Left renal cortex interstitium (tissue), 4 donors: ENCODE measurements at regions not wholly inside any gene's neighbourhood (a gene's known extent, or its start where the extent isn't known, plus 50 kb on each side); places are given as distances from the start of the nearest gene placed in this dataset.

Experiments used
- DNase-seq, 4 donors: peaks; one replicate each; pipeline ENCODE4 v3.0.0-alpha.2; 2013; ENCODE audit warnings: low read depth in 4 of 4, low spot score in 2 of 4, missing footprints in 1 of 4

DNA sequence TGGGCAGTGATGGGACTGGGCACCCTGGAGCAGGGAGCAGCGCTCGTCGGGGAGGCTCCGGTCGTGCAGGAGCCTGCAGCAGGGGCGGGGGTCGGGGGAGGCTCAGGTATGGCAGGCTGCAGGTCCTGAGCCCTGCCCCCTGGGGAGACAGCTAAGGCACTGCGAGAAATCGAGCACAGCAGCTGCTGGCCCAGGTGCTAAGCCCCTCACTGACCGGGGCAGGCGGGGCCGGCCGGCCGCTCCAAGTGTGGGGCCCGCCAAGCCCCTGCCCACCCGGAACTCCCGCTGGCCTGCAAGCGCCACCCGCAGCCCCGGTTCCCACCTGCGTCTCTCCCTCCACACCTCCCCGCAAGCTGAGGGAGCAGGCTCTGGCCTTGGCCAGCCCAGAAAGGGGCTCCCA is 326.8 kb upstream of the TMTC1 start:
- no peak for DNase-seq

- DNase-seq: no peak
Measured at GRCh38 chr12:30108666-30109065, 324.9 kb upstream of the TMTC1 start.

- DNase-seq: no peak
Measured at GRCh38 chr12:30106204-30106965, 322.6 kb upstream of the TMTC1 start.

GRCh38 chr12:30105505-30105904 is 321.8 kb upstream of the TMTC1 start:
- DNase-seq: no peak

- no peak for DNase-seq
Measured at GRCh38 chr12:30104971-30105370, 321.2 kb upstream of the TMTC1 start.

DNA sequence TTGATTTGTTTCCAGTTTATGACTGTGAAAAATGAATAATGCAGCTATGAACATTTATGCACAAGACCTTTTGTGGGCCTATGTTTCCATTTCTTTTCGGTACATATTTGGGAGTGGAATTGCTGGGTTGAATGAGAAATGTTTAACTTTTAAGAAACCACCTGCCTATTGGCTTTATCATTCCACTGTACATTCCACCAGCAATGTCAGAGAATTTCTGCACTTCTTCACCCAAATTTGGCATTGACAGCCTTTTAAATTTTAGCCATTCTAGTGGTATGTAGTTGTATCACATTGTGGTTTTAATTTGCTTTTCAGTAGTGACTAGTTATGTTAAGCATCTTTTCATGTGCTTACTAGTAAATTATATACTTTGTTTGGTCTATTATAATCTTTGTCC is 317.0 kb upstream of the TMTC1 start:
- DNase-seq: no peak

DNA sequence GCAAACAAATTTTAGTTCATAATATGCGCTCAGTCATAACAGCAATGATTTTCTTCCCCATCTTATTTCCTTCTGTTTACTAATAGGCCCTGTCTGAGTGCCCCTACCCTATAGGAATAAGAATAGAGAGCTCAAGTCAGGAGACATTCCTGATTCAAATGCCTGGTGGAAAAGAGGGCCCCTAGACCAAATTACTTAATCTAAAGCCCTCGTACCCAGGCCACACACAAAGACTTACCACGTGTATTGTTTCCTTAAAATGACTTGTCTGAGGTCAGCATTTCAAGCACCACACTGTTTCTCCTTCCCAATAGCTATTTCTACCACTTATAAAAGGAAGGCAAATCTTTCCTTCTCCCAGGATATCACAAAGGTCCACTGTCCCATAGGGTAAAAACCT is 314.9 kb upstream of the TMTC1 start:
- no peak for DNase-seq

- DNase-seq: no peak
Measured at GRCh38 chr12:30095511-30095910, 311.8 kb upstream of the TMTC1 start.

- DNase-seq: no peak
Measured at GRCh38 chr12:30092983-30093617, 309.4 kb upstream of the TMTC1 start.

- no peak for DNase-seq
Measured at GRCh38 chr12:30090258-30090657, 306.5 kb upstream of the TMTC1 start.

DNA sequence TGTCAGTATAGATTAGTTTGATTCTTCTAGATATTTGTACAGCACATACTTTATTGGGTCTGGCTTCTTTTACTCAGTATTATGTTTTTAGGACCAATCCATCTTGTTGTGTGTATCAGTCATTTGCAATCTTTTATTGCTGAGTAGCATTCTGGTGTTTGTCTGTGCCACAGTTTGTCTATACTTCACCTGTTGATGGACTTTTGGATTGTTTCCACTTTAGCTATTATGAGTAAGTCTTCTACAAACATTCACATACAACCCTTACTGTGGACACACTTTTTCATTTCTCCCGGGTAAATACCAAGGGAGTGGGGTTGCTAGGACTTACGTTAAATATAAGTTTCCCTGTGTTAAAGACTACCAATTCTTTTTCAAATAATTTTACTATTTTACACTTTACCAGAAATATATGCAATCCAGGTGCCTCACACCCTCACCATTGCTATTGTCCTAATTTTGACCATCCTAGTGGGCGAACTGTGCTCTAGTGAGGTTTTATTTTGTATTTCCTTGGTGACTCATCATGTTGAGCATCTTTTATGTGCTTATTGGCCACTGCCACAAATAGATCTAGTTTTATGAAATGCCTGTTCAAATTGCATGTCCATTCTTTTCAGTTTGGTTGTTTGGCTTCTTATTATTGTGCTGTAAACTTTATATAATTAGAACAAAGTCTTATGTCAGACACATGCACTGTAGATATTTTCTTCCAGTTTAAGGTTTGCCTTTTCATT is 304.7 kb upstream of the TMTC1 start:
- no peak for DNase-seq

- DNase-seq: no peak
Measured at GRCh38 chr12:30082381-30082780, 298.6 kb upstream of the TMTC1 start.

GRCh38 chr12:30074916-30075315 is 291.2 kb upstream of the TMTC1 start:
- no peak for DNase-seq

DNA sequence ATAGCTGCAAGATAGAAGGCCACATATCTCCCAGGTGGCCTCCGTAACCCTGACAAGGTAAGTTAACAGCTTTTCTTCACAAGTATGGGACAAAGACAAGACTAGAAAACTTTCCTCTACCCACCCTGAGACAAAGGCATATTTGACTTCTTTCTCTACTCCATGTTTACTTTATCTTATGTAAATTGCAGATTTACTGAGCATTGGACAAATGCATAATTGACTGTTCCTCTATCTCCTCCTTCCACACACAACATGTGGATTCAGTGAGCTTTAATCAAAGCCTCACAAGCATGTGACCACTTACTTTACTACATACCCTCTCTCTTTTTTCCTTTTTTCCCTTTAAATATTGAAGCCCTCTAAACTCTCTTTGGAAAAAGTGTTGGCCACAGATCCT is 289.1 kb upstream of the TMTC1 start:
- no peak for DNase-seq

DNA sequence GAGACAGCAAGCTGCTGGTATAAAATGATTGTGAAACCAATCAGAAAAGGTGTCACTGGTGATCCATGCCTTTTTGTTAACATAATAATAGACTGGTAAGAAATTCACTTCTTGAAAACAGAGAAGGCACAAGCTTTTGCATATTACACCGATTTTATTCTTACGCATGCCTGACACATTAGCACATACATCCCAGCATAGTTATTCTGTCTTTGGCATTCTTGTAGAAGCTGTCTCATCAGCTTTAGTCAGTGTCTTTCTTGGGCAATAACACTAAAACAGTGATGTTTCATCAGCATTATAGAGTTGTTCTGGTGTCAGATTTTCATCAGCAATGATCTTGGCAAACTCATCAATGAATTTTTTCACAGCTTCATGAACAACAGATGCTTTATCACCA is 283.4 kb upstream of the TMTC1 start:
- DNase-seq: no peak

- DNase-seq: no peak
Measured at GRCh38 chr12:30064906-30065305, 281.2 kb upstream of the TMTC1 start.

DNA sequence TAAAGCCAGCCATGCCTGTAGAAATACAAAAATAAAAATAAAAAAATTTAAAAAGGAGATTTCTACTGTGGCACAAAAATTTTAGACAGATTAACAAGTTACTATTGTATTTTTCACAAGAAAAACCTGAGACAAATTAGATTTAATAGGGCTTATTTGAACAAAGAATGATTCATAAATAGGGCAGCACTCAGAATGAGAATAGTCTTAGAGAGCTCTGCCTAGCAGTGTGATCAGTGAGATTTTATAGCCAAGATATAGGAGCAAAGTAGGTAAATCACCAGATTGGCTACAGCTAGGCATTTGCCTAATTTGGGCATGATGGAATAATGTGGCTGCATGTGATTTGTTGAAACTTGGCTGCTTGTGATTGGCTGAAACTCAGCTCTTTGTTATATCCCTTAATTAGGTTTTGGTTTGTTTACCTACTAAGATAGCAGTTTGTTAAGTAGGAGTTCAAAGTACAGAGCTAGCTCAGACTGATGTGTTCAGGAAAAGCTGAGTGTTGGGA is 279.7 kb upstream of the TMTC1 start:
- no peak for DNase-seq

DNA sequence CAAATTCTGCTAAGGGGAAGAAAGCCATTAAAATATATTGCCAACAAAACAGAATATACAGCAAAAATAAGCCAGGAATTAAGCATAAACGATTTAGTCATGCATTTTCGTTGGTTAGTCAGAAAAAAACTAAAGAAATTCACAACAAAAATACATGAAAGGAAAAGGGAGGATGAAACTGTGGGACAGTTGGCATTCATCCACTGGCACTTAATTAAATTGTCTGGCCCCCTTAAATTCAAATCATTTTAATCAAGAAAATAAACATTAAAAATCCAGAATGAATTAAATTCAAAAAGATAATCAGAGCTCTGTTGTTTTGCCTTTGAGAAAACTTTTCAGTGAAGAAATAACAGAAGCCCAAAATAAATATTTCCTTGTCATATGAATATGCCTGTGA is 264.6 kb upstream of the TMTC1 start:
- DNase-seq: no peak

- no peak for DNase-seq
Measured at GRCh38 chr12:30047516-30048254, 263.9 kb upstream of the TMTC1 start.

GRCh38 chr12:30046376-30046775 is 262.6 kb upstream of the TMTC1 start:
- DNase-seq: no peak

- no peak for DNase-seq
Measured at GRCh38 chr12:30045171-30045570, 261.4 kb upstream of the TMTC1 start.
